B cell (primary cell): ENCODE measurements at regions not wholly inside any gene's neighbourhood (a gene's known extent, or its start where the extent isn't known, plus 50 kb on each side); places are given as distances from the start of the nearest gene placed in this dataset.

Source experiments
- ATAC-seq: fragments of 200-7000 bp; cut with Tn5 transposase; one replicate; pipeline ENCODE4 v1.10.0; 2021; ENCODE audit warnings: low read depth, mild to moderate bottlenecking, moderate number of reproducible peaks, moderate library complexity
- CTCF ChIA-PET: fragments of 350-600 bp; sonication (Branson Sonifier 250); formaldehyde crosslinking; loops from one replicate; lab custom pipeline; 2021; ENCODE audit warnings: antibody characterized with exemption, inconsistent platforms; lab: Charles Lee
- POLR2A ChIA-PET: fragments of 350-600 bp; sonication (Branson Sonifier 250); formaldehyde crosslinking; loops from one replicate; lab custom pipeline; 2021; ENCODE audit warnings: antibody characterized with exemption; lab: Charles Lee
- DNase-seq: peaks from one replicate; pipeline ENCODE4 v3.0.0; 2013
- H2AFZ ChIP-seq: 2 replicates; pipeline ENCODE4 v1.6.1; 2012; ENCODE audit warnings: mild to moderate bottlenecking, low read depth, low read length; ENCODE audit not compliant: insufficient read depth, poor library complexity, severe bottlenecking
- H3K27ac ChIP-seq, 2 donors: 1 replicate in 1 of 2; 2 replicates in 1 of 2; pipeline ENCODE4 v1.5.1; 2012 to 2013; ENCODE audit warnings: low read length in 2 of 2, mild to moderate bottlenecking in 2 of 2, moderate library complexity in 1 of 2
- H3K27me3 ChIP-seq, 4 experiments: fragments of 200-600 bp in 1 of 4; sonication (generic) in 1 of 4; replicated peaks in 1 of 4; 1 replicate in 2 of 4; 2 replicates in 2 of 4; pipeline versions ENCODE4 v1.6.1 to v1.7.0; 2013 to 2016; ENCODE audit warnings: low read length in 3 of 4, mild to moderate bottlenecking in 2 of 4, mixed read lengths in 1 of 4, moderate library complexity in 1 of 4; ENCODE audit not compliant: insufficient read depth in 4 of 4, control insufficient read depth in 3 of 4; ENCODE audit errors: control extremely low read depth in 1 of 4
- H3K36me3 ChIP-seq, 2 experiments: replicated peaks in 1 of 2; 1 replicate in 1 of 2; 2 replicates in 1 of 2; pipeline versions ENCODE4 v1.6.1 to v1.7.1; 2013; ENCODE audit warnings: low read length in 1 of 2; ENCODE audit not compliant: insufficient read depth in 2 of 2, control insufficient read depth in 1 of 2; ENCODE audit errors: control extremely low read depth in 1 of 2, extremely low read depth in 1 of 2
- H3K4me1 ChIP-seq, 2 donors: fragments of 200-600 bp in 1 of 2; sonication (generic) in 1 of 2; 1 replicate in 1 of 2; 2 replicates in 1 of 2; pipeline versions ENCODE4 v1.5.1 to v1.6.1; 2013 to 2017; ENCODE audit warnings: low read length in 2 of 2; ENCODE audit not compliant: control insufficient read depth in 2 of 2, insufficient read depth in 2 of 2
- H3K4me2 ChIP-seq: replicated peaks from 2 replicates; pipeline ENCODE3; 2012; ENCODE audit warnings: mild to moderate bottlenecking, low read depth, low read length; ENCODE audit not compliant: poor library complexity, severe bottlenecking
- H3K4me3 ChIP-seq, 5 experiments: fragments of 200-600 bp in 1 of 5; sonication (generic) in 1 of 5; 1 replicate in 3 of 5; 2 replicates in 2 of 5; pipeline versions ENCODE4 v1.5.1 to v1.7.0; 2011 to 2016; ENCODE audit warnings: low read length in 4 of 5, mild to moderate bottlenecking in 4 of 5, low read depth in 2 of 5, control low read depth in 1 of 5, moderate library complexity in 1 of 5; ENCODE audit not compliant: insufficient read depth in 1 of 5; ENCODE audit errors: control extremely low read depth in 1 of 5, extremely low read depth in 1 of 5
- H3K79me2 ChIP-seq: fragments of 200-600 bp; sonication (generic); one replicate; pipeline ENCODE4 v1.6.0; 2016; ENCODE audit warnings: low read length; ENCODE audit not compliant: control insufficient read depth, insufficient read depth
- H3K9ac ChIP-seq: fragments of 200-600 bp; sonication (generic); 2 replicates; pipeline ENCODE4 v1.6.1; 2017; ENCODE audit warnings: mild to moderate bottlenecking, low read length, moderate library complexity
- H3K9me3 ChIP-seq, 3 donors: one replicate each; pipeline versions ENCODE4 v1.6.1 to v1.7.1; 2013; ENCODE audit warnings: low read length in 2 of 3; ENCODE audit not compliant: control insufficient read depth in 2 of 3, insufficient read depth in 1 of 3; ENCODE audit errors: control extremely low read depth in 1 of 3
- H4K20me1 ChIP-seq: 2 replicates; pipeline ENCODE4 v1.6.0; 2012; ENCODE audit warnings: mild to moderate bottlenecking, low read length; ENCODE audit not compliant: insufficient read depth, control insufficient read depth, poor library complexity, severe bottlenecking
- H3K27ac Mint-ChIP-seq: one replicate; pipeline ENCODE4 v1.8.0; 2021; ENCODE audit warnings: mixed read lengths
- H3K27me3 Mint-ChIP-seq: one replicate; pipeline ENCODE4 v1.8.0; 2021; ENCODE audit warnings: mixed read lengths
- H3K4me1 Mint-ChIP-seq: one replicate; pipeline ENCODE4 v1.8.0; 2021; ENCODE audit warnings: mixed read lengths
- H3K4me3 Mint-ChIP-seq: one replicate; pipeline ENCODE4 v1.8.0; 2021; ENCODE audit warnings: mixed read lengths
- H3K9me3 Mint-ChIP-seq: one replicate; pipeline ENCODE4 v1.8.0; 2022; ENCODE audit warnings: mixed read lengths; ENCODE audit not compliant: insufficient read depth
- CTCF ChIP-seq: fragments of 200-600 bp; IDR thresholded peaks from one replicate; pipeline ENCODE4 v1.8.0; 2022; ENCODE audit warnings: antibody characterized with exemption, mild to moderate bottlenecking
- EZH2 ChIP-seq: IDR thresholded peaks from 2 replicates; pipeline ENCODE4 v1.6.1; 2012; ENCODE audit warnings: borderline replicate concordance, low read depth, mild to moderate bottlenecking, moderate library complexity, low read length; ENCODE audit not compliant: insufficient read depth, poor library complexity, severe bottlenecking
- WGBS: methylation state at CpG from one replicate; pipeline ENCODE4 v1.1.5; 2013; ENCODE audit warnings: missing lambda C conversion rate; ENCODE audit not compliant: insufficient coverage; 5-methylcytosine and 5-hydroxymethylcytosine counted together
- intact Hi-C: fragments of 100-400 bp; cut with micrococcal nuclease; formaldehyde crosslinking; loops from one replicate; pipeline ENCODE4 v1.10.0; 2022

GRCh38 chr2:153818242-153818641, 53.5 kb upstream of the GALNT13 start:
- no peak overlapping the region for H3K27ac Mint-ChIP-seq
- Histone ChIP-seq H3K4me1 (no peaks in the 10 kb centered on the region), H3K27me3 (no peaks in the 10 kb centered on the region), H3K36me3 (no peaks in the 10 kb centered on the region), H2AFZ (no peak overlapping the region), H3K9me3 (peaks cover 0 to 13% (median 0%) of the 10 kb centered on the region in 3 donors), H3K4me3 (no peak overlapping the region), H3K79me2 (no peaks in the 10 kb centered on the region), H4K20me1 (no peaks in the 10 kb centered on the region), H3K27ac (no peak overlapping the region), H3K4me2 (no peak overlapping the region), H3K9ac (no peak overlapping the region)
- no peaks in the 10 kb centered on the region for H3K4me1 Mint-ChIP-seq
- no peaks in the 10 kb centered on the region for H3K27me3 Mint-ChIP-seq
- no peak for ATAC-seq
- peaks cover 4% of the 10 kb centered on the region for H3K9me3 Mint-ChIP-seq
- intact Hi-C loops, result no loop called here
- ChIA-PET CTCF (no interaction called here), POLR2A (no interaction called here)
- 83% methylated on average over 6 of the region's 6 CpGs for WGBS
- DNase-seq, result no peak
- H3K4me3 Mint-ChIP-seq, result no peak overlapping the region
- no peak for TF ChIP-seq EZH2
- no peak for TF ChIP-seq CTCF

- H2AFZ ChIP-seq, result no peak overlapping the region
- H3K27ac ChIP-seq, result no peak overlapping the region
- no peaks in the 10 kb centered on the region for H3K27me3 ChIP-seq
- DNase-seq, result no peak
- H3K27me3 Mint-ChIP-seq, result no peaks in the 10 kb centered on the region
- no peak overlapping the region for H3K4me2 ChIP-seq
- intact Hi-C loops, result no loop called here
- peaks cover 0 to 12% (median 0%) of the 10 kb centered on the region in 3 donors for H3K9me3 ChIP-seq
- H3K4me3 Mint-ChIP-seq, result no peak overlapping the region
- no CpG with 5 or more reads among the region's 1 CpG for WGBS
- H4K20me1 ChIP-seq, result no peaks in the 10 kb centered on the region
- no peak for ATAC-seq
- H3K36me3 ChIP-seq, result no peaks in the 10 kb centered on the region
- POLR2A ChIA-PET, result no interaction called here
- no peak overlapping the region for H3K27ac Mint-ChIP-seq
- TF ChIP-seq EZH2 (no peak), CTCF (no peak)
- H3K4me3 ChIP-seq, result no peak overlapping the region
- no peaks in the 10 kb centered on the region for H3K4me1 Mint-ChIP-seq
- H3K4me1 ChIP-seq, result no peaks in the 10 kb centered on the region
- no peak overlapping the region for H3K9ac ChIP-seq
- CTCF ChIA-PET, result no interaction called here
- H3K9me3 Mint-ChIP-seq, result peaks cover 5% of the 10 kb centered on the region
- no peaks in the 10 kb centered on the region for H3K79me2 ChIP-seq
Observed at GRCh38 chr2:153819074-153819473, 52.6 kb upstream of the GALNT13 start.
